ENCODE measurements at regions not wholly inside any gene's neighbourhood (a gene's known extent, or its start where the extent isn't known, plus 50 kb on each side); places are given as distances from the start of the nearest gene placed in this dataset.
"Not testable (repeated sequence)": the region's sequence is repeated elsewhere in the genome, so short reads cannot be mapped to it uniquely, and the experiment has no call there.

DNA sequence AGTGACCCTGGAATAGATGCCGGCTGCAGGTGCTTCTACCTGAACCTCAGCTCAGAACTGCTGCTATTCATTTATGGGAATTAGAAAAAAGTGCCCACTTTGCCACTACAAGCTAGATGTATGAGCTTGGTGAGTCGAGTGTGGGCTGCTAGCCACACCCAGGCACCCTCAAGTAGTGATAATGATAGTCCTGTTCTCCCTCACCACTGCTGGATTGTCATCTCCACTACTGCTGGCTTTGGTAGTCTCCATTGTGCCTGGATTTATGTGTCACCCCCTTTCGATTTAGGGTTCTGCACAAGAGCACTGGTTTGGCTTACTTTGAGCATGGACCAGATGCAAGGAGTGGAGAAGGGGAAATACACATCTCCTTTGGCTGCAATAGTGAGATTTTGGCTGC is 73.0 kb upstream of the N4BP1 start:
- 48 to 54% (median 49%) methylated on average over 3 of the region's 3 CpGs for WGBS, 3 donors
- Histone ChIP-seq H3K4me1 (ENCODE audit: insufficient read depth) (no peaks in the 10 kb centered on the region), H3K4me3 (no peak overlapping the region), H3K36me3 (no peaks in the 10 kb centered on the region), H3K27me3 (no peaks in the 10 kb centered on the region), H3K9me3 (no peaks in the 10 kb centered on the region), H3K27ac (no peak overlapping the region)
- no peak for TF ChIP-seq POLR2A (IDR thresholded peaks at IDR 0.05)
- TF ChIP-seq EP300 (IDR thresholded peaks at IDR 0.05), result no peak
- TF ChIP-seq, protein P1, sequence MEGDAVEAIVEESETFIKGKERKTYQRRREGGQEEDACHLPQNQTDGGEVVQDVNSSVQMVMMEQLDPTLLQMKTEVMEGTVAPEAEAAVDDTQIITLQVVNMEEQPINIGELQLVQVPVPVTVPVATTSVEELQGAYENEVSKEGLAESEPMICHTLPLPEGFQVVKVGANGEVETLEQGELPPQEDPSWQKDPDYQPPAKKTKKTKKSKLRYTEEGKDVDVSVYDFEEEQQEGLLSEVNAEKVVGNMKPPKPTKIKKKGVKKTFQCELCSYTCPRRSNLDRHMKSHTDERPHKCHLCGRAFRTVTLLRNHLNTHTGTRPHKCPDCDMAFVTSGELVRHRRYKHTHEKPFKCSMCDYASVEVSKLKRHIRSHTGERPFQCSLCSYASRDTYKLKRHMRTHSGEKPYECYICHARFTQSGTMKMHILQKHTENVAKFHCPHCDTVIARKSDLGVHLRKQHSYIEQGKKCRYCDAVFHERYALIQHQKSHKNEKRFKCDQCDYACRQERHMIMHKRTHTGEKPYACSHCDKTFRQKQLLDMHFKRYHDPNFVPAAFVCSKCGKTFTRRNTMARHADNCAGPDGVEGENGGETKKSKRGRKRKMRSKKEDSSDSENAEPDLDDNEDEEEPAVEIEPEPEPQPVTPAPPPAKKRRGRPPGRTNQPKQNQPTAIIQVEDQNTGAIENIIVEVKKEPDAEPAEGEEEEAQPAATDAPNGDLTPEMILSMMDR (IDR thresholded peaks at IDR 0.05), result no peak
- DNase-seq, result no peak
- intact Hi-C loops (cut with DNase I), result loop anchor here in 1 of 4 donors (2.0 kb wide), 1 partner anchor 64 kb away; no protein-coding TSS in a partner anchor

DNA sequence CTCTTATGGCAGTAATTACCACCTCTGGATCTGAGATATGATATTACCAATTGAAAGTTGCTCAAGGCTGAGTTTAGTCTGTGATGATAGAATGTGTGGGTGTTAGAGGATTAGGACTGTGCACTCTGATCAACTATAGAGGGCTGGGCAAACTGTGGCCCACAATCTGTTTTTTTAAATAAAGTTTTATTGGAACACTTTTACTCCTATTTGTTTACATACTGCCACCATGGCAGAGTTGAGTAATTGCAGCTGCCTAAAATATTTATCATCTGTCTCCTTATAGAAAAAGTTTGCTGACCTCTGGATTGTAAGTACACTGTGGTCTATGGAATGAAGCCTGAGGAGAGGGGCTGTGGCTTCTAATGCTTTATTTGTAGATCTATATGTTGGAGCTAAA is 71.5 kb upstream of the N4BP1 start:
- no peak for DNase-seq
- Histone ChIP-seq H3K4me3 (no peak overlapping the region), H3K36me3 (no peaks in the 10 kb centered on the region), H3K4me1 (ENCODE audit: insufficient read depth) (no peaks in the 10 kb centered on the region), H3K27me3 (no peaks in the 10 kb centered on the region), H3K9me3 (no peaks in the 10 kb centered on the region), H3K27ac (no peak overlapping the region)
- intact Hi-C loops (cut with DNase I), result no loop called here
- TF ChIP-seq EP300 (IDR thresholded peaks at IDR 0.05) (no peak), POLR2A (IDR thresholded peaks at IDR 0.05) (no peak)
- TF ChIP-seq, protein P1 (IDR thresholded peaks at IDR 0.05), result no peak

- no peaks in the 10 kb centered on the region for H3K36me3 ChIP-seq
- H3K27ac ChIP-seq, result no peak overlapping the region
- no peaks in the 10 kb centered on the region for H3K27me3 ChIP-seq
- H3K9me3 ChIP-seq, result no peaks in the 10 kb centered on the region
- 79 to 83% (median 82%) methylated on average over 3 of the region's 3 CpGs for WGBS, 3 donors
- H3K4me1 ChIP-seq (ENCODE audit: insufficient read depth), result no peaks in the 10 kb centered on the region
- TF ChIP-seq POLR2A (IDR thresholded peaks at IDR 0.05) (no peak), EP300 (IDR thresholded peaks at IDR 0.05) (no peak)
- TF ChIP-seq, protein P1 (IDR thresholded peaks at IDR 0.05), result no peak
- DNase-seq, result no peak
- no peak overlapping the region for H3K4me3 ChIP-seq
- intact Hi-C loops (cut with DNase I), result no loop called here
Observed at GRCh38 chr16:48680881-48681280, 70.9 kb upstream of the N4BP1 start.

DNA sequence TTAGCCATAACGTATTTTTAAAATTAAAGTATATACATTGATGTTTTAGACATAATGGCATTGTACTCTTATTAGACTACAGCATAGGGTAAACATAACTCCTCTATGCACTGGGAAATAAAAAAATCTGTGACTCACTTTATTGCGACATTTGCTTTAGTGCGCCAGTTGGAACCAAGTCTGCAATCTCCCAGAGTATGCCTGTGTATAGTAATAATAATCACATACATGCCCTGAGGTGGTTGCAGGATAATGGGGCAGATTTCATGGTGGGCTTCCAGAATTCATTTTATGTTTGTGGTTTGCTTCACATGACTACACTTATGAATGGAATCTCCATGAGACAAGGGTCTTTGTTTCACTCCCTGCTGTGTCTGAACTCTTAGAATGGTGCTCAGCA is 66.9 kb upstream of the N4BP1 start:
- no peak for DNase-seq
- WGBS, 3 donors, result 93 to 94% (median 94%) methylated on average over 3 of the region's 3 CpGs
- Histone ChIP-seq H3K4me3 (no peak overlapping the region), H3K4me1 (ENCODE audit: insufficient read depth) (no peaks in the 10 kb centered on the region), H3K27ac (no peak overlapping the region), H3K9me3 (no peaks in the 10 kb centered on the region), H3K36me3 (no peaks in the 10 kb centered on the region), H3K27me3 (no peaks in the 10 kb centered on the region)
- intact Hi-C loops (cut with DNase I), result loop anchor here in 1 of 4 donors (1.0 kb wide), 1 partner anchor 36 kb away; no protein-coding TSS in a partner anchor
- TF ChIP-seq, protein P1 (IDR thresholded peaks at IDR 0.05), result no peak
- TF ChIP-seq POLR2A (IDR thresholded peaks at IDR 0.05), result no peak
- no peak for TF ChIP-seq EP300 (IDR thresholded peaks at IDR 0.05)

DNA sequence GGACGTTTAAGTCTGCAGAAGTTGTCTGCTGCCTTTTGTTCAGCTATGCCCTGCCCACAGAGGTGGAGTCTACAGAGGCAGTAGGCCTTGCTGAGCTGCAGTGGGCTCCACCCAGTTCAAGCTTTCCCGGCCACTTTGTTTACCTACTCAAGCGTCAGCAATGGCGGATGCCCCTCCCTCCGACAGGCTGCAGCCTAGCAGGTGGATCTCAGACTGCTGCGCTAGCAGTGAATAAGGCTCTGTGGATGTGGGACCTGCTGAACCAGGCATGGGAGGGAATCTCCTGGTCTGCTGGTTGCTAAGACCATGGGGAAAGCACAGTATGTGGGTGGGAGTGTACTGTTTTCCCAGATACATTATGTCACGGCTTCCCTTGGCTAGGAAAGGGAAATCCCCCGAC is 58.2 kb upstream of the N4BP1 start:
- H3K4me3 ChIP-seq; H3K27me3 ChIP-seq; H3K36me3 ChIP-seq; intact Hi-C loops (cut with DNase I); H3K4me1 ChIP-seq (ENCODE audit: insufficient read depth); DNase-seq; H3K27ac ChIP-seq; H3K9me3 ChIP-seq: not testable (repeated sequence)
- WGBS, 3 donors, result 54 to 62% (median 59%) methylated on average over 8 of the region's 8 CpGs

Data from ovary (tissue), 7 donors.